ENCODE measurements at regions not wholly inside any gene's neighbourhood (a gene's known extent, or its start where the extent isn't known, plus 50 kb on each side); places are given as distances from the start of the nearest gene placed in this dataset.

GRCh38 chr4:126341927-126342326, 1027.2 kb downstream of the FAT4 start:
- TF ChIP-seq CTCF (IDR thresholded peaks at IDR 0.05), result no peak
- no peak for TF ChIP-seq POLR2A (IDR thresholded peaks at IDR 0.05)

Measured in lower leg skin (tissue), 3 donors.